ENCODE measurements at regions not wholly inside any gene's neighbourhood (a gene's known extent, or its start where the extent isn't known, plus 50 kb on each side); places are given as distances from the start of the nearest gene placed in this dataset.

DNA sequence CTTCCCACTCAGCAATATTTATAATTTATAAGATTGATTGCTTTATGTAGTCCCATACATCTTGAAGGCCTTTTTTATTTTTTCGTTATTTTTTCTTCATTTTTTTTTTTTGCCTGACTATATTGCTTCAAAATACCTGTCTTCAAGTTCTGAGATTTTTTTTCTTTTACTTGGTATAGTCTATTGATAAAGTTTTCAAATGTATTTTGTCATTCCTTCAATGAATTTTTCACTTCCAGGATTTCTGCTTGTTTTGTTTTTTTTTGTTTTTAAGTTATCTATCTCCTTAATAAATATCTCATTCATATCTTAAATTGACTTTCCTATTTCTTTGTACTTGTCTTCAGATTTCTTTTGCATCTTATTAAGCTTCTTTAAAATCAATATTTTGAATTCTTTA, 905.6 kb upstream of the CDH6 start:
- H3K27me3 Mint-ChIP-seq, result no peaks in the 10 kb centered on the region
- no peak for DNase-seq
- H3K27ac ChIP-seq (ENCODE audit: low read depth, low read length), result no peak overlapping the region
- CTCF ChIA-PET (ENCODE audit: partially characterized antibody), result no interaction called here
- no peak overlapping the region for H3K4me3 Mint-ChIP-seq
- POLR2A ChIA-PET (ENCODE audit: partially characterized antibody), result no interaction called here
- peaks cover 0 to 30% (median 20%) of the 10 kb centered on the region in 8 donors for H3K9me3 Mint-ChIP-seq
- no peaks in the 10 kb centered on the region for H3K36me3 ChIP-seq (ENCODE audit: insufficient read depth, low read length)
- intact Hi-C loops (cut with micrococcal nuclease), result no loop called here
- H3K4me3 ChIP-seq (ENCODE audit: low read length in 2 of 2), result no peak overlapping the region
- H3K4me1 Mint-ChIP-seq, result no peaks in the 10 kb centered on the region
- no peak overlapping the region for H3K27ac Mint-ChIP-seq
- no peaks in the 10 kb centered on the region for H3K27me3 ChIP-seq (ENCODE audit: insufficient read depth, low read length)
- peaks cover 0 to 4% of the 10 kb centered on the region in 2 donors for H3K9me3 ChIP-seq (ENCODE audit: control insufficient read depth in 1 of 2, low read length in 2 of 2)
- no peaks in the 10 kb centered on the region for H3K4me1 ChIP-seq (ENCODE audit: insufficient read depth, low read length)
- no peaks in the 10 kb centered on the region for H3K36me3 Mint-ChIP-seq

DNA sequence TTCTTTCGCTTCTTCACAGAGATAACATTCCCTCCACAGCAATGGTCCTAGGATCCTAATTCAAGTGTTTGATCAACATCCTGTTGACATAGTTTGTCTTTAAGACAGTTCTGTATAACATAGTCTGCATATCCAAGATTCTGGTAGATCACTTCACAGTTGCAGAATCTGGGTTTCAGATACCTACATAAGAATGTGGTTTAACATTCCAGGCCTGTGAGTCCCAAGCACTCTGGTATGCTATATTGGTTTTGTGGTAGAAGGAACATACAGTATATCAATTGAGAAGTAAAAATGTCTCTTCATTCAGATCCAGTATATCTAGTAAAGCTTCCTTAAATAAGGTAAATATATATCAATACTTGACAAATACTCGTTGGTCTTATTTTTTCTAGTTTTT, 914.2 kb upstream of the CDH6 start:
- H3K9me3 ChIP-seq (ENCODE audit: control insufficient read depth in 1 of 2, low read length in 2 of 2), result no peaks in the 10 kb centered on the region
- no peaks in the 10 kb centered on the region for H3K4me1 ChIP-seq (ENCODE audit: insufficient read depth, low read length)
- Mint-ChIP-seq H3K36me3 (no peaks in the 10 kb centered on the region), H3K27ac (no peak overlapping the region), H3K4me1 (no peaks in the 10 kb centered on the region), H3K27me3 (no peaks in the 10 kb centered on the region), H3K4me3 (no peak overlapping the region), H3K9me3 (peaks cover 2 to 14% (median 8%) of the 10 kb centered on the region in 8 donors)
- H3K27ac ChIP-seq (ENCODE audit: low read depth, low read length), result no peak overlapping the region
- H3K27me3 ChIP-seq (ENCODE audit: insufficient read depth, low read length), result no peaks in the 10 kb centered on the region
- intact Hi-C loops (cut with micrococcal nuclease), result no loop called here
- no peaks in the 10 kb centered on the region for H3K36me3 ChIP-seq (ENCODE audit: insufficient read depth, low read length)
- POLR2A ChIA-PET (ENCODE audit: partially characterized antibody), result no interaction called here
- CTCF ChIA-PET (ENCODE audit: partially characterized antibody), result no interaction called here
- no peak overlapping the region for H3K4me3 ChIP-seq (ENCODE audit: low read length in 2 of 2)
- no peak for DNase-seq

DNA sequence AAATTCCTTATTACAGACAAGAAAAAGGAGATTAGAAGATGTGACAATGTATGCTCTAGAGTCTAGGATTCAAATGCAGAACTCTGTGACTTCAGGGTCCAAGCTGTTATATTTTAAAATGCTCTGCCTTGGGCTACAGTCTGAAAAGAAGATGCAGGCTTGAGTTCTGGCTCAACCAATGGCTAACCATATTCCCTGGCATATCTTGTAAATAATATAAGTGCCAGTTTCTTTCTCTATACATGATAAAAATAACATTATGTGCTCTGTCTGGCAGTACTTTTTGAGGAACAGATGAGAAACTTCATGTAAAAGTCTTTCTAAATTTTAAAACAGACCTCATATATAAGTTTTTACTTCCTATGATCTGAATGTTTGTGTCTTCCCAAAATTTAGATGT, 926.5 kb upstream of the CDH6 start:
- Mint-ChIP-seq H3K4me3 (no peak overlapping the region), H3K27me3 (no peaks in the 10 kb centered on the region), H3K4me1 (no peaks in the 10 kb centered on the region), H3K36me3 (no peaks in the 10 kb centered on the region), H3K9me3 (peaks cover 0 to 15% (median 5%) of the 10 kb centered on the region in 8 donors), H3K27ac (no peak overlapping the region)
- Histone ChIP-seq H3K4me1 (ENCODE audit: insufficient read depth, low read length) (no peaks in the 10 kb centered on the region), H3K36me3 (ENCODE audit: insufficient read depth, low read length) (no peaks in the 10 kb centered on the region), H3K9me3 (ENCODE audit: control insufficient read depth in 1 of 2, low read length in 2 of 2) (no peaks in the 10 kb centered on the region), H3K27me3 (ENCODE audit: insufficient read depth, low read length) (no peaks in the 10 kb centered on the region), H3K27ac (ENCODE audit: low read depth, low read length) (no peak overlapping the region), H3K4me3 (ENCODE audit: low read length in 2 of 2) (no peak overlapping the region)
- intact Hi-C loops (cut with micrococcal nuclease), result no loop called here
- DNase-seq, result no peak
- ChIA-PET POLR2A (ENCODE audit: partially characterized antibody) (no interaction called here), CTCF (ENCODE audit: partially characterized antibody) (no interaction called here)

DNA sequence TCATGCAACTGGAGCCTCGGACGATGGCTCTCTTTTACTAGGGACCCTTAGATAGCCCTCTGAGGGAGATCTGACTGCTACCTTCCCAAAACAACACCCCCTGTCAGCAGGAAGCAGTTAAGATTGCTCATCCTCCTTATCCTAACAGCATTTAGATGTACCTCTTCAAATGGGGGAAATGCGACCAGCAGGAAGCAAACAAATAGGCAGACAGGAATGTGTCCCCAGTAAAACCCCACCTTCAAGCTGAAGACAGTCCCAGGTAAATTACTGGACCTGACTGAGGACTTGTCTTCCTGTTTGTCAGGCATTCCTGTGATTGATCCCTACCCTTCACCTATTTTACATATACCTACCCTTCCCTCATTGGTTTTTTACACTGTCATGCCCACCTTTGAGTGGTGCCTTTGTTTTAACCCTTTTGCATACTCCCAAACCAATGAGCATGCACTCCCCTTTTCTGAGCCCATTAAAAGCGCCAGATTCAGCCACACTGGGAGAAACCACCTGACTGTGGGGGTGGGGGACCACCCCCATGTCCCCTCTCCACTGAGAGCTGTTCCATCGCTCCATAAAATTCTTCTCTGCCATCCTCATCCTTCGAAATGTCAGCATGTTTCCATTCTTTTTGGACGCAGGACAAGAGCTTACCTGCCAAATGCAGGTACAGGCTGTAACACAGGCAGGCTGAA, 954.0 kb upstream of the CDH6 start:
- H3K27me3 ChIP-seq (ENCODE audit: insufficient read depth, low read length), result no peaks in the 10 kb centered on the region
- ChIA-PET CTCF (ENCODE audit: partially characterized antibody) (no interaction called here), POLR2A (ENCODE audit: partially characterized antibody) (no interaction called here)
- no peak for DNase-seq
- Mint-ChIP-seq H3K27ac (no peak overlapping the region), H3K36me3 (no peaks in the 10 kb centered on the region), H3K4me1 (no peaks in the 10 kb centered on the region), H3K27me3 (no peaks in the 10 kb centered on the region), H3K4me3 (no peak overlapping the region), H3K9me3 (peaks cover 0 to 17% (median 8%) of the 10 kb centered on the region in 8 donors)
- no peaks in the 10 kb centered on the region for H3K9me3 ChIP-seq (ENCODE audit: control insufficient read depth in 1 of 2, low read length in 2 of 2)
- H3K27ac ChIP-seq (ENCODE audit: low read depth, low read length), result no peak overlapping the region
- H3K4me1 ChIP-seq (ENCODE audit: insufficient read depth, low read length), result no peaks in the 10 kb centered on the region
- intact Hi-C loops (cut with micrococcal nuclease), result no loop called here
- no peaks in the 10 kb centered on the region for H3K36me3 ChIP-seq (ENCODE audit: insufficient read depth, low read length)
- no peak overlapping the region for H3K4me3 ChIP-seq (ENCODE audit: low read length in 2 of 2)

DNA sequence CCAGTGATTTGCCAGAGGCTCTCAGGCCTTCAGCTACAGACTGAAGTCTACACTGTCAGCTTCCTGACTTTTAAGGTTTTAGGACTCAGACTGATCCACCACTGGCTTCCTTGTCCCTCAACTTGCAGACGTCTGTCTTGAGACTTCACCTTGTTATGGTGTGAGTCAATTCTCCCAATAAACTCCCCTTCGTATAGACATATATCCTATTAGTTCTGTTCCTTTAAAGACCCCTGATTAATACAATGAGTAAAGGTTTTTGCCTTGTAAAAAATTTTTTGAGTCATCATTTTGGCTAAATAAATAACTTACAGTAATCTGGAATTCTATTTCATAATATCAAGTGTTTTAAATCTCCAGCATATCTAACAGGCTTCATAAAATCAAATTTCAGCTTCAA, 956.3 kb upstream of the CDH6 start:
- no peaks in the 10 kb centered on the region for H3K9me3 ChIP-seq (ENCODE audit: control insufficient read depth in 1 of 2, low read length in 2 of 2)
- DNase-seq, result no peak
- H3K27me3 Mint-ChIP-seq, result no peaks in the 10 kb centered on the region
- no peak overlapping the region for H3K27ac Mint-ChIP-seq
- H3K27me3 ChIP-seq (ENCODE audit: insufficient read depth, low read length), result no peaks in the 10 kb centered on the region
- peaks cover 0 to 21% (median 11%) of the 10 kb centered on the region in 8 donors for H3K9me3 Mint-ChIP-seq
- H3K4me1 ChIP-seq (ENCODE audit: insufficient read depth, low read length), result no peaks in the 10 kb centered on the region
- ChIA-PET POLR2A (ENCODE audit: partially characterized antibody) (no interaction called here), CTCF (ENCODE audit: partially characterized antibody) (no interaction called here)
- H3K4me1 Mint-ChIP-seq, result no peaks in the 10 kb centered on the region
- no peaks in the 10 kb centered on the region for H3K36me3 ChIP-seq (ENCODE audit: insufficient read depth, low read length)
- H3K4me3 ChIP-seq (ENCODE audit: low read length in 2 of 2), result no peak overlapping the region
- no peak overlapping the region for H3K27ac ChIP-seq (ENCODE audit: low read depth, low read length)
- no peak overlapping the region for H3K4me3 Mint-ChIP-seq
- intact Hi-C loops (cut with micrococcal nuclease), result no loop called here
- no peaks in the 10 kb centered on the region for H3K36me3 Mint-ChIP-seq

DNA sequence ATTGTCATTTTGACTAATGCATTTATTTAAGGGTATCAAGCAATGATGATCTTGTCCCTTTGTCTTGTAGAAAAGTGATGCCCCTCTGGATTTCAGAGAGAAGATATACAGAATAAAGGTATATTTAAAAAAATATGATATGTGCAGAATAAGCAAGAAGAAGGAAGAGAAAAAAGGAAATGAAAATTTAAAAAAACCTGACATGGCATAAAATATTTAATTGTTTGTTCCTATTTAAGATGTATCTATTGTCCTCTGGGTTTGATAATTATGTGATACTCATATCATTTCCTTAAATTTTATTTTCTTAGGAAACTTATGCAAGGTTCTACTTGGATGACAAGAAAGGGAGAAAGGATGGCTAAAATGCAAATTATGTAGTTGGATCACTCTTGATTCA, 983.7 kb upstream of the CDH6 start:
- DNase-seq, result no peak
- no peak overlapping the region for H3K4me3 ChIP-seq (ENCODE audit: low read length in 2 of 2)
- intact Hi-C loops (cut with micrococcal nuclease), result no loop called here
- H3K36me3 ChIP-seq (ENCODE audit: insufficient read depth, low read length), result no peaks in the 10 kb centered on the region
- Mint-ChIP-seq H3K4me1 (no peaks in the 10 kb centered on the region), H3K36me3 (no peaks in the 10 kb centered on the region), H3K27ac (no peak overlapping the region), H3K4me3 (no peak overlapping the region), H3K27me3 (no peaks in the 10 kb centered on the region), H3K9me3 (peaks cover 6 to 30% (median 20%) of the 10 kb centered on the region in 8 donors)
- H3K4me1 ChIP-seq (ENCODE audit: insufficient read depth, low read length), result no peaks in the 10 kb centered on the region
- ChIA-PET POLR2A (ENCODE audit: partially characterized antibody) (no interaction called here), CTCF (ENCODE audit: partially characterized antibody) (no interaction called here)
- H3K27me3 ChIP-seq (ENCODE audit: insufficient read depth, low read length), result no peaks in the 10 kb centered on the region
- no peaks in the 10 kb centered on the region for H3K9me3 ChIP-seq (ENCODE audit: control insufficient read depth in 1 of 2, low read length in 2 of 2)
- no peak overlapping the region for H3K27ac ChIP-seq (ENCODE audit: low read depth, low read length)

DNA sequence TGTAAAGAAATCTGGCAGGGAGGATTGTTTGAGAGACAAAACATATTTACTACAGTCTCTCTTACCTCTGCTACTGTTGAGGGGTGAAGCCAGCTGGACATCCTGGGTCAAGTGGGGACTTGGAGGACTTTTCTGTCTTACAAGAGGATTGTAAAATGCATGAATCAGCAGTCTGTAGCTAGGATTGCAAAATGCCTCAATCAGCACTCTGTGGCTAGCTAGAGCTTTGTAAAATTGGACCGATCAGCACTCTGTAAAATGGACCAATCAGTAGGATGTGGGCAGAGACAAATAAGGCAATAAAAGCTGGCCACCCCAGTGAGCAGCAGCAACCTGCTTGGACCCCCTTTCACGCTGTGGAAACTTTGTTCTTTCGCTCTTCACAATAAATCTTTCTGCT, 995.8 kb upstream of the CDH6 start:
- Mint-ChIP-seq H3K27me3 (no peaks in the 10 kb centered on the region), H3K4me3 (no peak overlapping the region), H3K27ac (no peak overlapping the region), H3K4me1 (no peaks in the 10 kb centered on the region), H3K36me3 (no peaks in the 10 kb centered on the region), H3K9me3 (peaks cover 0 to 26% (median 7%) of the 10 kb centered on the region in 8 donors)
- H3K36me3 ChIP-seq (ENCODE audit: insufficient read depth, low read length), result no peaks in the 10 kb centered on the region
- H3K4me1 ChIP-seq (ENCODE audit: insufficient read depth, low read length), result no peaks in the 10 kb centered on the region
- POLR2A ChIA-PET (ENCODE audit: partially characterized antibody), result no interaction called here
- H3K4me3 ChIP-seq (ENCODE audit: low read length in 2 of 2), result no peak overlapping the region
- no peaks in the 10 kb centered on the region for H3K27me3 ChIP-seq (ENCODE audit: insufficient read depth, low read length)
- no peaks in the 10 kb centered on the region for H3K9me3 ChIP-seq (ENCODE audit: control insufficient read depth in 1 of 2, low read length in 2 of 2)
- no peak for DNase-seq
- intact Hi-C loops (cut with micrococcal nuclease), result no loop called here
- CTCF ChIA-PET (ENCODE audit: partially characterized antibody), result no interaction called here
- no peak overlapping the region for H3K27ac ChIP-seq (ENCODE audit: low read depth, low read length)

DNA sequence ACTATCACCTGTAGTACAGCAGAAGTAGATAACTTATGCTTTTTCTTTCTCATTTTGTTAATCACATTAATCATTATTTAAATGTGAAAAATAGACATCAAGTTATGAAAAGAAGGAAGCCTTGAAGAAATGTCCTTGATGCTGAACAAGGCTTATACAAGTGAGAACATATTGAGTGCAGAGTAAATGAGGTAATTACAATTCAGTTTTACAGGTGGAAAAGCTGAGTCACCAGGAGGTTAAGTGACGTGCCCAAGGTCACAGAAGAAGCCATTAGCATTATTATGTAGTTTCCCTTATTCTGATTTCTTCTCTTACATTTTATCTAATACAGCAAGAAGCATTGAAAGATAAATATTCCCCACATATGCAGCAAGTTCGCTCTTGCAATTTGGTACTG, 998.5 kb upstream of the CDH6 start:
- ChIA-PET POLR2A (ENCODE audit: partially characterized antibody) (no interaction called here), CTCF (ENCODE audit: partially characterized antibody) (no interaction called here)
- no peak overlapping the region for H3K4me3 ChIP-seq (ENCODE audit: low read length in 2 of 2)
- Mint-ChIP-seq H3K36me3 (no peaks in the 10 kb centered on the region), H3K27me3 (no peaks in the 10 kb centered on the region), H3K27ac (no peak overlapping the region), H3K9me3 (peaks cover 0 to 19% (median 4%) of the 10 kb centered on the region in 8 donors), H3K4me3 (no peak overlapping the region), H3K4me1 (no peaks in the 10 kb centered on the region)
- H3K36me3 ChIP-seq (ENCODE audit: insufficient read depth, low read length), result no peaks in the 10 kb centered on the region
- intact Hi-C loops (cut with micrococcal nuclease), result no loop called here
- no peaks in the 10 kb centered on the region for H3K27me3 ChIP-seq (ENCODE audit: insufficient read depth, low read length)
- no peak for DNase-seq
- no peaks in the 10 kb centered on the region for H3K9me3 ChIP-seq (ENCODE audit: control insufficient read depth in 1 of 2, low read length in 2 of 2)
- H3K27ac ChIP-seq (ENCODE audit: low read depth, low read length), result no peak overlapping the region
- no peaks in the 10 kb centered on the region for H3K4me1 ChIP-seq (ENCODE audit: insufficient read depth, low read length)

Measured in CD4-positive, alpha-beta memory T cell (primary cell).